GM06990 (cell line): ENCODE measurements at regions not wholly inside any gene's neighbourhood (a gene's known extent, or its start where the extent isn't known, plus 50 kb on each side); places are given as distances from the start of the nearest gene placed in this dataset.
A peak's percentile ranks its signal among the peaks of the same experiment; 100 is the strongest.

Source experiments
- DNase-seq: peaks from one replicate; pipeline ENCODE4 v3.0.0-alpha.2; 2011; ENCODE audit not compliant: insufficient read length; ENCODE audit errors: extremely low read depth
- H3K27me3 ChIP-seq: replicated peaks from 2 replicates; pipeline ENCODE4 v1.6.0; 2011; ENCODE audit warnings: low read length; ENCODE audit not compliant: control insufficient read depth, insufficient read depth
- H3K36me3 ChIP-seq: 2 replicates; pipeline ENCODE4 v1.5.1; 2011; ENCODE audit warnings: low read length; ENCODE audit not compliant: control insufficient read depth, insufficient read depth
- H3K4me3 ChIP-seq: replicated peaks from 2 replicates; pipeline ENCODE4 v1.5.1; 2011; ENCODE audit warnings: low read depth, mild to moderate bottlenecking, control low read depth, low read length
- TF ChIP-seq, protein P1 (sequence below): IDR thresholded peaks from 2 replicates; pipeline ENCODE4 v1.5.1; 2011; ENCODE audit warnings: low read length, control low read depth, mild to moderate bottlenecking, inconsistent platforms; ENCODE audit not compliant: insufficient read depth, poor library complexity, severe bottlenecking

- TF ChIP-seq, protein P1, sequence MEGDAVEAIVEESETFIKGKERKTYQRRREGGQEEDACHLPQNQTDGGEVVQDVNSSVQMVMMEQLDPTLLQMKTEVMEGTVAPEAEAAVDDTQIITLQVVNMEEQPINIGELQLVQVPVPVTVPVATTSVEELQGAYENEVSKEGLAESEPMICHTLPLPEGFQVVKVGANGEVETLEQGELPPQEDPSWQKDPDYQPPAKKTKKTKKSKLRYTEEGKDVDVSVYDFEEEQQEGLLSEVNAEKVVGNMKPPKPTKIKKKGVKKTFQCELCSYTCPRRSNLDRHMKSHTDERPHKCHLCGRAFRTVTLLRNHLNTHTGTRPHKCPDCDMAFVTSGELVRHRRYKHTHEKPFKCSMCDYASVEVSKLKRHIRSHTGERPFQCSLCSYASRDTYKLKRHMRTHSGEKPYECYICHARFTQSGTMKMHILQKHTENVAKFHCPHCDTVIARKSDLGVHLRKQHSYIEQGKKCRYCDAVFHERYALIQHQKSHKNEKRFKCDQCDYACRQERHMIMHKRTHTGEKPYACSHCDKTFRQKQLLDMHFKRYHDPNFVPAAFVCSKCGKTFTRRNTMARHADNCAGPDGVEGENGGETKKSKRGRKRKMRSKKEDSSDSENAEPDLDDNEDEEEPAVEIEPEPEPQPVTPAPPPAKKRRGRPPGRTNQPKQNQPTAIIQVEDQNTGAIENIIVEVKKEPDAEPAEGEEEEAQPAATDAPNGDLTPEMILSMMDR, result no peak
- no peaks in the 10 kb centered on the region for H3K27me3 ChIP-seq
- H3K36me3 ChIP-seq, result no peaks in the 10 kb centered on the region
- no peak for DNase-seq
- no peak overlapping the region for H3K4me3 ChIP-seq
Observed at GRCh38 chrX:125977851-125978250, 188.2 kb downstream of the DCAF12L2 start.

DNA sequence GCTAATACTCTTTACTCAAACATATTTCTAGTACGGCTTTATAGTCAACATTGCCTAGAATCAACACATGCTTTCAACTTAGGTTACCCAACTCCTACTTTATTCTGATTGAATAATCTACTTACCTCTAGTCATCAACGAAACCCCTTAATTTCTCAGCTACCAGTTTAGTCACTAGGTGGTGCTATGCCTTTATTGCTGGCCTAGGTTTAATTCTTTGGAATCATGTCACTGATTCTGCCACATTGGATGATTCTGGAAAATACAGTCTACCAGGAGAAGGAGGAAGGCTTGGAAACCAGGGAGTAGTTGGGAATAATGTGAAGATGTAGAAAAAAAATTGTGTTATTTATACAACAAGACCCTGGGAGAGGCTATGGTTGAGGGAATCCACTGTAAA is 167.7 kb downstream of the DCAF12L2 start:
- no peak for DNase-seq
- H3K4me3 ChIP-seq, result no peak overlapping the region
- no peaks in the 10 kb centered on the region for H3K36me3 ChIP-seq
- H3K27me3 ChIP-seq, result no peaks in the 10 kb centered on the region
- TF ChIP-seq, protein P1, result peak; percentile 31

- H3K4me3 ChIP-seq, result no peak overlapping the region
- TF ChIP-seq, protein P1, result no peak
- H3K36me3 ChIP-seq, result no peaks in the 10 kb centered on the region
- H3K27me3 ChIP-seq, result no peaks in the 10 kb centered on the region
- DNase-seq, result no peak
Observed at GRCh38 chrX:126027229-126027628, 138.9 kb downstream of the DCAF12L2 start.

GRCh38 chrX:126030021-126030420 is 136.1 kb downstream of the DCAF12L2 start:
- no peak for DNase-seq
- Histone ChIP-seq H3K36me3 (no peaks in the 10 kb centered on the region), H3K27me3 (no peaks in the 10 kb centered on the region), H3K4me3 (no peak overlapping the region)
- TF ChIP-seq, protein P1, result no peak

GRCh38 chrX:126063984-126064383 is 102.1 kb downstream of the DCAF12L2 start:
- H3K4me3 ChIP-seq, result no peak overlapping the region
- no peaks in the 10 kb centered on the region for H3K36me3 ChIP-seq
- TF ChIP-seq, protein P1, result no peak
- H3K27me3 ChIP-seq, result no peaks in the 10 kb centered on the region
- no peak for DNase-seq

DNA sequence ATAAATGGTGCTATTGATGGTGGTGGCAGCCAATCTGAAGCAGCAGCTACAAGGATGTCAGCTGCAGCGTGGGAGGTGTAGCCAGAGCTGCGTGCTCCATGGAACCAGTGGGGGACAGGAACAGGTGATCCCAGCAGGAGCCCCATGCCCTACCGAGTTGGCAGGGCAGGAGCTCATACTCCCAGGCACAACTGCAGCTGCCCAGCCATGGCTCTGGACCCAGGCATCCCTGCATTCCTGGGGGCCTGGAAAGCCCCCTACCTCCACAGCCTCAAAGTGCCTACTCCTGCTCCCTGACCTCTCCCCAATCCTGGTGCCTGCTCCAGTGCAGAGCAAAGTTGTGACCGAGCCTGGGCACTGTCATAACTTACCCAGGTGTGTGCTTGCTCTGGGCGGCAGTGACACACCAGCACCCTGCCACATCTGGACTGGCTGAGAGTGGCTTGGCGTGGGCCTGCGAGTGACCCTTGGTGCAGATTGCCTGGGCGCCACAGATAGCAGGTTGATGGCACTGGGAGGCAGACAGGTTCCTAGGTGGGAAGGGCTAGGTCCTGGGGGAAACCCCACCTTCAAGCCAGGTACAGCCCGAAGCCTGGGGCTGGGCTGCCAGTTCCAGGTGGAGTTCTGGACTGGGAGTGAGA is 101.1 kb downstream of the DCAF12L2 start:
- TF ChIP-seq, protein P1, result no peak
- H3K27me3 ChIP-seq, result no peaks in the 10 kb centered on the region
- no peaks in the 10 kb centered on the region for H3K36me3 ChIP-seq
- no peak for DNase-seq
- H3K4me3 ChIP-seq, result no peak overlapping the region
